H1 (cell line): ENCODE measurements at regions not wholly inside any gene's neighbourhood (a gene's known extent, or its start where the extent isn't known, plus 50 kb on each side); places are given as distances from the start of the nearest gene placed in this dataset.

Source experiments
- CTCF ChIA-PET: fragments of 300-600 bp; sonication (Branson Sonifier 250); formaldehyde crosslinking; loops from one replicate; lab custom pipeline; 2021; ENCODE audit not compliant: partially characterized antibody; lab: Charles Lee
- POLR2A ChIA-PET: fragments of 300-600 bp; sonication (Branson Sonifier 250); formaldehyde crosslinking; loops from one replicate; lab custom pipeline; 2021; ENCODE audit warnings: inconsistent platforms; ENCODE audit not compliant: partially characterized antibody; lab: Charles Lee
- DNase-seq, 2 experiments: peaks; one replicate each; pipeline versions ENCODE4 v3.0.0 to v3.0.0-alpha.2; 2010 to 2022; ENCODE audit warnings: low spot score in 2 of 2, low read depth in 1 of 2, mixed read lengths in 1 of 2
- FAIRE-seq: peaks from 2 replicates; lab custom pipeline; 2011; peaks lifted over from hg19 to GRCh38; lab: Jason Lieb, UNC
- H2AFZ ChIP-seq: 2 replicates; pipeline ENCODE4 v1.8.1; 2012; ENCODE audit warnings: low read length, inconsistent platforms
- H2AK5ac ChIP-seq: 2 replicates; pipeline ENCODE4 v1.6.1; 2013; ENCODE audit warnings: low read depth, low read length
- H2BK120ac ChIP-seq: replicated peaks from 2 replicates; pipeline ENCODE3; 2013; ENCODE audit warnings: low read depth, low read length, inconsistent platforms
- H2BK12ac ChIP-seq: 2 replicates; pipeline ENCODE4 v1.6.1; 2013; ENCODE audit warnings: low read depth, low read length
- H2BK15ac ChIP-seq: 2 replicates; pipeline ENCODE4 v1.6.1; 2013; ENCODE audit warnings: low read length
- H2BK20ac ChIP-seq: 2 replicates; pipeline ENCODE4 v1.6.1; 2013; ENCODE audit warnings: low read length
- H2BK5ac ChIP-seq: 2 replicates; pipeline ENCODE4 v1.6.1; 2013; ENCODE audit warnings: low read depth, low read length
- H3K14ac ChIP-seq: 2 replicates; pipeline ENCODE4 v1.6.1; 2013; ENCODE audit warnings: inconsistent platforms; ENCODE audit not compliant: insufficient read length
- H3K18ac ChIP-seq: 2 replicates; pipeline ENCODE4 v1.6.1; 2013; ENCODE audit warnings: low read length; ENCODE audit errors: extremely low read depth
- H3K23ac ChIP-seq: 2 replicates; pipeline ENCODE4 v1.6.1; 2013; ENCODE audit warnings: inconsistent platforms; ENCODE audit not compliant: insufficient read length
- H3K23me2 ChIP-seq: 2 replicates; pipeline ENCODE4 v1.6.1; 2013; ENCODE audit warnings: low read depth, low read length
- H3K27ac ChIP-seq: 2 replicates; pipeline ENCODE4 v1.6.1; 2011; ENCODE audit warnings: low read depth, low read length, inconsistent platforms
- H3K27me3 ChIP-seq, 4 experiments: replicated peaks in 1 of 4; 1 replicate in 1 of 4; 2 replicates in 3 of 4; pipeline versions ENCODE4 v1.6.1 to v1.8.1; 2011 to 2013; ENCODE audit warnings: low read length in 3 of 4, mild to moderate bottlenecking in 3 of 4, inconsistent platforms in 2 of 4, mixed read lengths in 2 of 4, moderate library complexity in 1 of 4; ENCODE audit not compliant: control insufficient read depth in 3 of 4, insufficient read depth in 3 of 4; ENCODE audit errors: extremely low read depth in 1 of 4
- H3K36me3 ChIP-seq, 4 experiments: 2 replicates each; pipeline versions ENCODE4 v1.6.1 to v1.8.1; 2011 to 2013; ENCODE audit warnings: mild to moderate bottlenecking in 4 of 4, low read length in 3 of 4, moderate library complexity in 2 of 4, control low read depth in 1 of 4, inconsistent platforms in 1 of 4; ENCODE audit not compliant: insufficient read depth in 4 of 4, control insufficient read depth in 2 of 4
- H3K4ac ChIP-seq: replicated peaks from 2 replicates; pipeline ENCODE3; 2013; ENCODE audit warnings: low read length, low read depth, mixed read lengths, inconsistent platforms; ENCODE audit not compliant: insufficient read length
- H3K4me1 ChIP-seq, 4 experiments: replicated peaks in 1 of 4; 1 replicate in 1 of 4; 2 replicates in 3 of 4; pipeline versions ENCODE4 v1.6.1 to v1.8.1; 2011 to 2013; ENCODE audit warnings: low read length in 3 of 4, inconsistent platforms in 2 of 4, mixed read lengths in 1 of 4; ENCODE audit not compliant: insufficient read depth in 4 of 4, control insufficient read depth in 3 of 4
- H3K4me2 ChIP-seq, 2 experiments: 2 replicates each; pipeline versions ENCODE4 v1.6.1 to v1.8.1; 2011 to 2013; ENCODE audit warnings: low read depth in 2 of 2, low read length in 2 of 2, control low read depth in 1 of 2, inconsistent platforms in 1 of 2, mild to moderate bottlenecking in 1 of 2; ENCODE audit not compliant: insufficient read depth in 1 of 2
- H3K4me3 ChIP-seq, 4 experiments: fragments of 200-600, 300-600 bp in 1 of 4; sonication (generic), shearing (Covaris generic), sonication (Bioruptor Twin) in 1 of 4; 2 replicates each; pipeline versions ENCODE4 v1.5.1 to v1.8.1; 2011 to 2016; ENCODE audit warnings: low read length in 4 of 4, low read depth in 3 of 4, control low read depth in 2 of 4, inconsistent platforms in 2 of 4, mild to moderate bottlenecking in 2 of 4, mixed read lengths in 1 of 4, moderate library complexity in 1 of 4; ENCODE audit not compliant: insufficient read depth in 2 of 4; ENCODE audit errors: extremely low read depth in 1 of 4
- H3K56ac ChIP-seq: replicated peaks from 2 replicates; pipeline ENCODE3; 2013; ENCODE audit warnings: low read depth, mild to moderate bottlenecking, mixed read lengths, low read length, inconsistent platforms; ENCODE audit not compliant: insufficient read length
- H3K79me1 ChIP-seq: 2 replicates; pipeline ENCODE4 v1.6.1; 2013; ENCODE audit warnings: low read depth, low read length, control low read depth
- H3K79me2 ChIP-seq, 2 experiments: 2 replicates each; pipeline versions ENCODE4 v1.6.1 to v1.8.1; 2012 to 2013; ENCODE audit warnings: low read length in 2 of 2, mild to moderate bottlenecking in 2 of 2, inconsistent platforms in 1 of 2; ENCODE audit not compliant: insufficient read depth in 2 of 2, control insufficient read depth in 1 of 2
- H3K9ac ChIP-seq, 4 experiments: replicated peaks in 1 of 4; 1 replicate in 1 of 4; 2 replicates in 3 of 4; pipeline versions ENCODE4 v1.6.1 to v1.8.1; 2011 to 2013; ENCODE audit warnings: low read depth in 3 of 4, low read length in 3 of 4, control low read depth in 2 of 4, mild to moderate bottlenecking in 2 of 4, moderate library complexity in 2 of 4, inconsistent platforms in 1 of 4; ENCODE audit errors: extremely low read depth in 1 of 4
- H3K9me3 ChIP-seq, 2 experiments: 2 replicates each; pipeline versions ENCODE4 v1.6.1 to v1.8.1; 2012 to 2013; ENCODE audit warnings: mild to moderate bottlenecking in 2 of 2, moderate library complexity in 2 of 2, control low read depth in 1 of 2, inconsistent platforms in 1 of 2, low read depth in 1 of 2, low read length in 1 of 2, mixed read lengths in 1 of 2; ENCODE audit not compliant: insufficient read depth in 2 of 2
- H4K20me1 ChIP-seq, 2 experiments: replicated peaks in 1 of 2; 2 replicates each; pipeline versions ENCODE3 to v1.8.1; 2011 to 2013; ENCODE audit warnings: inconsistent platforms in 2 of 2, low read length in 2 of 2, mild to moderate bottlenecking in 1 of 2; ENCODE audit not compliant: insufficient read depth in 2 of 2, control insufficient read depth in 1 of 2
- H4K5ac ChIP-seq: 2 replicates; pipeline ENCODE4 v1.6.1; 2013; ENCODE audit warnings: low read length, low read depth, mixed read lengths, inconsistent platforms; ENCODE audit not compliant: insufficient read length
- H4K8ac ChIP-seq: 2 replicates; pipeline ENCODE4 v1.8.0; 2013; ENCODE audit warnings: mild to moderate bottlenecking, moderate library complexity, low read length, inconsistent platforms; ENCODE audit not compliant: insufficient read depth; ENCODE audit errors: extremely low read depth
- H4K91ac ChIP-seq: replicated peaks from 2 replicates; pipeline ENCODE3; 2013; ENCODE audit warnings: low read length, mixed read lengths, inconsistent platforms; ENCODE audit not compliant: insufficient read length
- BRCA1 ChIP-seq: IDR thresholded peaks from 2 replicates; pipeline ENCODE4 v1.6.1; 2012; ENCODE audit warnings: low read depth, low read length, improper control_type of control experiment
- CREB1 ChIP-seq: IDR thresholded peaks from 2 replicates; pipeline ENCODE4 v1.6.1; 2012; ENCODE audit warnings: inconsistent platforms
- CTBP2 ChIP-seq: IDR thresholded peaks from 2 replicates; pipeline ENCODE4 v1.7.0; 2011; ENCODE audit warnings: borderline replicate concordance, mild to moderate bottlenecking, moderate library complexity, mixed read lengths, low read length; ENCODE audit not compliant: insufficient read depth, insufficient read length
- JUND ChIP-seq: IDR thresholded peaks from 2 replicates; pipeline ENCODE4 v1.6.1; 2011; ENCODE audit warnings: mild to moderate bottlenecking, improper control_type of control experiment, low read length
- KDM5A ChIP-seq: fragments of 200-600 bp; IDR thresholded peaks from 2 replicates; pipeline ENCODE4 v1.7.1; 2012; ENCODE audit warnings: mild to moderate bottlenecking, low read length, inconsistent platforms, mixed read lengths
- POLR2AphosphoS5 ChIP-seq: IDR thresholded peaks from 2 replicates; pipeline ENCODE4 v1.6.1; 2011; ENCODE audit warnings: low read depth, low read length
- RAD21 ChIP-seq, 2 experiments: IDR thresholded peaks in 1 of 2; conservative IDR thresholded peaks in 1 of 2; 2 replicates each; pipeline ENCODE4 v1.6.1; 2011; ENCODE audit warnings: low read depth in 2 of 2, low read length in 2 of 2, improper control_type of control experiment in 1 of 2, inconsistent platforms in 1 of 2, mild to moderate bottlenecking in 1 of 2, moderate library complexity in 1 of 2
- RXRA ChIP-seq: IDR thresholded peaks from 2 replicates; pipeline ENCODE4 v1.6.1; 2011; ENCODE audit warnings: low read depth, mild to moderate bottlenecking, low read length, moderate library complexity; ENCODE audit not compliant: insufficient read depth
- SIN3A ChIP-seq, 2 experiments: IDR thresholded peaks in 1 of 2; conservative IDR thresholded peaks in 1 of 2; 2 replicates each; pipeline ENCODE4 v1.6.1; 2011 to 2012; ENCODE audit warnings: low read length in 2 of 2, improper control_type of control experiment in 1 of 2, low read depth in 1 of 2, mild to moderate bottlenecking in 1 of 2
- SRF ChIP-seq: IDR thresholded peaks from 2 replicates; pipeline ENCODE4 v1.6.1; 2011; ENCODE audit warnings: mild to moderate bottlenecking, low read depth, low read length, moderate library complexity
- SUZ12 ChIP-seq: fragments of 200-600 bp; sonication (generic); IDR thresholded peaks from 2 replicates; pipeline ENCODE4 v1.6.1; 2012; ENCODE audit warnings: mild to moderate bottlenecking, inconsistent platforms, low read length, moderate library complexity, mixed read lengths
- TBP ChIP-seq: IDR thresholded peaks from 2 replicates; pipeline ENCODE4 v1.6.1; 2011; ENCODE audit warnings: low read depth, low read length, improper control_type of control experiment
- WGBS, 2 experiments: shearing (Covaris generic) in 1 of 2; methylation state at CpG; one replicate each; pipeline versions ENCODE4 v1.1.6 to v1.1.7; 2013 to 2015; ENCODE audit warnings: low lambda C conversion rate in 2 of 2, mixed read lengths in 2 of 2, inconsistent platforms in 1 of 2, low coverage in 1 of 2, missing lambda C conversion rate in 1 of 2; ENCODE audit not compliant: insufficient replicate concordance in 2 of 2, insufficient coverage in 1 of 2, insufficient read length in 1 of 2; ENCODE audit errors: extremely low coverage in 1 of 2, missing lambda C conversion rate in 1 of 2; 5-methylcytosine and 5-hydroxymethylcytosine counted together
- TF ChIP-seq, protein P1 (sequence below), 3 experiments: IDR thresholded peaks; 1 replicate in 2 of 3; 2 replicates in 1 of 3; pipeline versions ENCODE4 v1.5.1 to v1.6.1; 2011; ENCODE audit warnings: low read length in 3 of 3, mild to moderate bottlenecking in 3 of 3, inconsistent platforms in 2 of 3, low read depth in 1 of 3, moderate library complexity in 1 of 3; ENCODE audit not compliant: insufficient read depth in 1 of 3; ENCODE audit errors: control extremely low read depth in 1 of 3

- no peak overlapping the region for H4K5ac ChIP-seq
- no peaks in the 10 kb centered on the region for H3K27me3 ChIP-seq
- no peak overlapping the region for H2AFZ ChIP-seq
- no peak overlapping the region for H3K18ac ChIP-seq
- no peak overlapping the region for H2AK5ac ChIP-seq
- H3K56ac ChIP-seq: no peak overlapping the region
- POLR2A ChIA-PET: no interaction called here
- H3K23ac ChIP-seq: no peak overlapping the region
- H3K4me1 ChIP-seq: no peaks in the 10 kb centered on the region
- DNase-seq: no peak
- H3K9ac ChIP-seq: no peak overlapping the region
- no peaks in the 10 kb centered on the region for H3K79me1 ChIP-seq
- H2BK5ac ChIP-seq: no peak overlapping the region
- H4K91ac ChIP-seq: no peak overlapping the region
- no peaks in the 10 kb centered on the region for H3K79me2 ChIP-seq
- H3K27ac ChIP-seq: no peak overlapping the region
- no peak overlapping the region for H2BK120ac ChIP-seq
- 98% methylated on average over 13 of the region's 13 CpGs; no CpG with 5 or more reads in 1 of the 2 experiments for WGBS, 2 experiments
- no peak overlapping the region for H2BK15ac ChIP-seq
- CTCF ChIA-PET: no interaction called here
- H3K9me3 ChIP-seq: peaks cover 0 to 5% of the 10 kb centered on the region in 2 experiments; a peak in 1 of 4 replicates
- H3K14ac ChIP-seq: no peak overlapping the region
- no peak for FAIRE-seq
- no peak overlapping the region for H2BK20ac ChIP-seq
- H3K4ac ChIP-seq: no peak overlapping the region
- no peaks in the 10 kb centered on the region for H3K36me3 ChIP-seq
- no peak overlapping the region for H3K4me2 ChIP-seq
- H4K8ac ChIP-seq: no peak overlapping the region
- H3K4me3 ChIP-seq: no peak overlapping the region
- H3K23me2 ChIP-seq: no peaks in the 10 kb centered on the region
- H2BK12ac ChIP-seq: no peak overlapping the region
- peaks cover 0 to 1% of the 10 kb centered on the region in 2 experiments for H4K20me1 ChIP-seq
- TF ChIP-seq RAD21 (IDR thresholded peaks at IDR 0.05 in 1 of 2, conservative IDR thresholded peaks at IDR 0.05 in 1 of 2; ENCODE audit: low read depth in 2 of 2, low read length in 2 of 2) (no peak), TBP (no peak), CTBP2 (no peak), JUND (no peak), SRF (no peak), BRCA1 (no peak), RXRA (no peak), KDM5A (no peak), SIN3A (conservative IDR thresholded peaks at IDR 0.05 in 1 of 2, IDR thresholded peaks at IDR 0.05 in 1 of 2; ENCODE audit: low read depth in 1 of 2, low read length in 2 of 2) (no peak), CREB1 (no peak), SUZ12 (no peak), POLR2AphosphoS5 (no peak)
- TF ChIP-seq, protein P1, sequence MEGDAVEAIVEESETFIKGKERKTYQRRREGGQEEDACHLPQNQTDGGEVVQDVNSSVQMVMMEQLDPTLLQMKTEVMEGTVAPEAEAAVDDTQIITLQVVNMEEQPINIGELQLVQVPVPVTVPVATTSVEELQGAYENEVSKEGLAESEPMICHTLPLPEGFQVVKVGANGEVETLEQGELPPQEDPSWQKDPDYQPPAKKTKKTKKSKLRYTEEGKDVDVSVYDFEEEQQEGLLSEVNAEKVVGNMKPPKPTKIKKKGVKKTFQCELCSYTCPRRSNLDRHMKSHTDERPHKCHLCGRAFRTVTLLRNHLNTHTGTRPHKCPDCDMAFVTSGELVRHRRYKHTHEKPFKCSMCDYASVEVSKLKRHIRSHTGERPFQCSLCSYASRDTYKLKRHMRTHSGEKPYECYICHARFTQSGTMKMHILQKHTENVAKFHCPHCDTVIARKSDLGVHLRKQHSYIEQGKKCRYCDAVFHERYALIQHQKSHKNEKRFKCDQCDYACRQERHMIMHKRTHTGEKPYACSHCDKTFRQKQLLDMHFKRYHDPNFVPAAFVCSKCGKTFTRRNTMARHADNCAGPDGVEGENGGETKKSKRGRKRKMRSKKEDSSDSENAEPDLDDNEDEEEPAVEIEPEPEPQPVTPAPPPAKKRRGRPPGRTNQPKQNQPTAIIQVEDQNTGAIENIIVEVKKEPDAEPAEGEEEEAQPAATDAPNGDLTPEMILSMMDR (IDR thresholded peaks at IDR 0.05; ENCODE audit: control extremely low read depth in 1 of 3, insufficient read depth in 1 of 3, low read depth in 1 of 3, low read length in 3 of 3): no peak
Measured at GRCh38 chr4:92183825-92184224, 119.9 kb upstream of the GRID2 start.
